ENCODE measurements at regions not wholly inside any gene's neighbourhood (a gene's known extent, or its start where the extent isn't known, plus 50 kb on each side); places are given as distances from the start of the nearest gene placed in this dataset.

- Histone ChIP-seq H3K4me2 (ENCODE audit: low read length) (no peak overlapping the region), H3K9ac (ENCODE audit: low read length) (no peak overlapping the region), H3F3A (ENCODE audit: insufficient read depth, low read length, poor library complexity, severe bottlenecking) (no peaks in the 10 kb centered on the region), H3K27me3 (ENCODE audit: insufficient read depth, low read depth, low read length) (no peaks in the 10 kb centered on the region), H3K79me2 (replicated peaks; ENCODE audit: insufficient read depth, low read length) (no peaks in the 10 kb centered on the region), H2AFZ (ENCODE audit: low read depth, low read length) (no peak overlapping the region), H3K9me2 (ENCODE audit: insufficient read depth, low read length) (no peaks in the 10 kb centered on the region), H4K20me1 (ENCODE audit: insufficient read depth) (no peaks in the 10 kb centered on the region), H3K27ac (ENCODE audit: low read length) (no peak overlapping the region), H3K9me3 (ENCODE audit: low read length) (no peaks in the 10 kb centered on the region), H3K36me3 (ENCODE audit: insufficient read depth, low read length) (no peaks in the 10 kb centered on the region), H3K4me3 (ENCODE audit: low read length) (no peak overlapping the region)
- TF ChIP-seq, protein P1, sequence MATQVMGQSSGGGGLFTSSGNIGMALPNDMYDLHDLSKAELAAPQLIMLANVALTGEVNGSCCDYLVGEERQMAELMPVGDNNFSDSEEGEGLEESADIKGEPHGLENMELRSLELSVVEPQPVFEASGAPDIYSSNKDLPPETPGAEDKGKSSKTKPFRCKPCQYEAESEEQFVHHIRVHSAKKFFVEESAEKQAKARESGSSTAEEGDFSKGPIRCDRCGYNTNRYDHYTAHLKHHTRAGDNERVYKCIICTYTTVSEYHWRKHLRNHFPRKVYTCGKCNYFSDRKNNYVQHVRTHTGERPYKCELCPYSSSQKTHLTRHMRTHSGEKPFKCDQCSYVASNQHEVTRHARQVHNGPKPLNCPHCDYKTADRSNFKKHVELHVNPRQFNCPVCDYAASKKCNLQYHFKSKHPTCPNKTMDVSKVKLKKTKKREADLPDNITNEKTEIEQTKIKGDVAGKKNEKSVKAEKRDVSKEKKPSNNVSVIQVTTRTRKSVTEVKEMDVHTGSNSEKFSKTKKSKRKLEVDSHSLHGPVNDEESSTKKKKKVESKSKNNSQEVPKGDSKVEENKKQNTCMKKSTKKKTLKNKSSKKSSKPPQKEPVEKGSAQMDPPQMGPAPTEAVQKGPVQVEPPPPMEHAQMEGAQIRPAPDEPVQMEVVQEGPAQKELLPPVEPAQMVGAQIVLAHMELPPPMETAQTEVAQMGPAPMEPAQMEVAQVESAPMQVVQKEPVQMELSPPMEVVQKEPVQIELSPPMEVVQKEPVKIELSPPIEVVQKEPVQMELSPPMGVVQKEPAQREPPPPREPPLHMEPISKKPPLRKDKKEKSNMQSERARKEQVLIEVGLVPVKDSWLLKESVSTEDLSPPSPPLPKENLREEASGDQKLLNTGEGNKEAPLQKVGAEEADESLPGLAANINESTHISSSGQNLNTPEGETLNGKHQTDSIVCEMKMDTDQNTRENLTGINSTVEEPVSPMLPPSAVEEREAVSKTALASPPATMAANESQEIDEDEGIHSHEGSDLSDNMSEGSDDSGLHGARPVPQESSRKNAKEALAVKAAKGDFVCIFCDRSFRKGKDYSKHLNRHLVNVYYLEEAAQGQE (IDR thresholded peaks at IDR 0.05; ENCODE audit: borderline replicate concordance): no peak
- TF ChIP-seq MXI1 (conservative IDR thresholded peaks at IDR 0.05; ENCODE audit: poor library complexity, severe bottlenecking): no peak
- no peak for TF ChIP-seq EZH2 (IDR thresholded peaks at IDR 0.05; ENCODE audit: borderline replicate concordance, insufficient read depth, low read length, poor library complexity, severe bottlenecking)
- no peak for TF ChIP-seq POLR2AphosphoS5 (IDR thresholded peaks at IDR 0.05)
- TF ChIP-seq, protein P2, sequence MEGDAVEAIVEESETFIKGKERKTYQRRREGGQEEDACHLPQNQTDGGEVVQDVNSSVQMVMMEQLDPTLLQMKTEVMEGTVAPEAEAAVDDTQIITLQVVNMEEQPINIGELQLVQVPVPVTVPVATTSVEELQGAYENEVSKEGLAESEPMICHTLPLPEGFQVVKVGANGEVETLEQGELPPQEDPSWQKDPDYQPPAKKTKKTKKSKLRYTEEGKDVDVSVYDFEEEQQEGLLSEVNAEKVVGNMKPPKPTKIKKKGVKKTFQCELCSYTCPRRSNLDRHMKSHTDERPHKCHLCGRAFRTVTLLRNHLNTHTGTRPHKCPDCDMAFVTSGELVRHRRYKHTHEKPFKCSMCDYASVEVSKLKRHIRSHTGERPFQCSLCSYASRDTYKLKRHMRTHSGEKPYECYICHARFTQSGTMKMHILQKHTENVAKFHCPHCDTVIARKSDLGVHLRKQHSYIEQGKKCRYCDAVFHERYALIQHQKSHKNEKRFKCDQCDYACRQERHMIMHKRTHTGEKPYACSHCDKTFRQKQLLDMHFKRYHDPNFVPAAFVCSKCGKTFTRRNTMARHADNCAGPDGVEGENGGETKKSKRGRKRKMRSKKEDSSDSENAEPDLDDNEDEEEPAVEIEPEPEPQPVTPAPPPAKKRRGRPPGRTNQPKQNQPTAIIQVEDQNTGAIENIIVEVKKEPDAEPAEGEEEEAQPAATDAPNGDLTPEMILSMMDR (IDR thresholded peaks at IDR 0.05; ENCODE audit: poor library complexity, severe bottlenecking): no peak
- TF ChIP-seq TAF1 (IDR thresholded peaks at IDR 0.05; ENCODE audit: low read depth): no peak
These were observed 98.3 kb downstream of the TMEM130 start for GRCh38 chr7:98771519-98771918.

GRCh38 chr7:98771941-98772603 is 97.7 kb downstream of the TMEM130 start:
- no peak overlapping the region for H3K9ac ChIP-seq (ENCODE audit: low read length)
- TF ChIP-seq POLR2AphosphoS5 (IDR thresholded peaks at IDR 0.05) (no peak), EZH2 (IDR thresholded peaks at IDR 0.05; ENCODE audit: borderline replicate concordance, insufficient read depth, low read length, poor library complexity, severe bottlenecking) (no peak), MXI1 (conservative IDR thresholded peaks at IDR 0.05; ENCODE audit: poor library complexity, severe bottlenecking) (no peak), EP300 (conservative IDR thresholded peaks at IDR 0.05; ENCODE audit: poor library complexity, severe bottlenecking) (no peak), TAF1 (IDR thresholded peaks at IDR 0.05; ENCODE audit: low read depth) (no peak), SMC3 (conservative IDR thresholded peaks at IDR 0.05; ENCODE audit: poor library complexity) (no peak), RAD21 (conservative IDR thresholded peaks at IDR 0.05) (no peak)
- TF ChIP-seq, protein P2 (IDR thresholded peaks at IDR 0.05; ENCODE audit: poor library complexity, severe bottlenecking): no peak
- TF ChIP-seq, protein P1 (IDR thresholded peaks at IDR 0.05; ENCODE audit: borderline replicate concordance): no peak
- H3K4me3 ChIP-seq (ENCODE audit: low read length): no peak overlapping the region
- no peak overlapping the region for H3K27ac ChIP-seq (ENCODE audit: low read length)
- no peaks in the 10 kb centered on the region for H3F3A ChIP-seq (ENCODE audit: insufficient read depth, low read length, poor library complexity, severe bottlenecking)
- H3K27me3 ChIP-seq (ENCODE audit: insufficient read depth, low read depth, low read length): no peaks in the 10 kb centered on the region
- no peaks in the 10 kb centered on the region for H3K79me2 ChIP-seq (replicated peaks; ENCODE audit: insufficient read depth, low read length)
- H3K9me2 ChIP-seq (ENCODE audit: insufficient read depth, low read length): no peaks in the 10 kb centered on the region
- no peaks in the 10 kb centered on the region for H3K36me3 ChIP-seq (ENCODE audit: insufficient read depth, low read length)
- no peak overlapping the region for H3K4me2 ChIP-seq (ENCODE audit: low read length)
- H3K9me3 ChIP-seq (ENCODE audit: low read length): no peaks in the 10 kb centered on the region
- no peak overlapping the region for H2AFZ ChIP-seq (ENCODE audit: low read depth, low read length)
- no peaks in the 10 kb centered on the region for H4K20me1 ChIP-seq (ENCODE audit: insufficient read depth)

Data from neural cell (in vitro differentiated cells).